Osteocyte (in vitro differentiated cells): ENCODE measurements at regions not wholly inside any gene's neighbourhood (a gene's known extent, or its start where the extent isn't known, plus 50 kb on each side); places are given as distances from the start of the nearest gene placed in this dataset.
"Not testable (repeated sequence)": the region's sequence is repeated elsewhere in the genome, so short reads cannot be mapped to it uniquely, and the experiment has no call there.

Source experiments
- DNase-seq: peaks from one replicate; pipeline ENCODE4 v3.0.0; 2021; ENCODE audit warnings: mixed read lengths; ENCODE audit not compliant: unreplicated experiment; ENCODE audit errors: extremely low spot score
- H3K27ac Mint-ChIP-seq: one replicate; pipeline ENCODE4 v1.8.0; 2021; ENCODE audit warnings: mild to moderate bottlenecking, mixed read lengths; ENCODE audit not compliant: unreplicated experiment
- H3K27me3 Mint-ChIP-seq: one replicate; pipeline ENCODE4 v1.8.0; 2021; ENCODE audit warnings: mixed read lengths; ENCODE audit not compliant: unreplicated experiment
- H3K36me3 Mint-ChIP-seq: one replicate; pipeline ENCODE4 v1.8.0; 2021; ENCODE audit warnings: mixed read lengths; ENCODE audit not compliant: unreplicated experiment
- H3K4me1 Mint-ChIP-seq: one replicate; pipeline ENCODE4 v1.8.0; 2021; ENCODE audit warnings: mixed read lengths; ENCODE audit not compliant: unreplicated experiment
- H3K4me3 Mint-ChIP-seq: one replicate; pipeline ENCODE4 v1.8.0; 2021; ENCODE audit warnings: mild to moderate bottlenecking, moderate library complexity, mixed read lengths; ENCODE audit not compliant: unreplicated experiment
- H3K9me3 Mint-ChIP-seq: one replicate; pipeline ENCODE4 v1.8.0; 2021; ENCODE audit warnings: mixed read lengths; ENCODE audit not compliant: unreplicated experiment
- TF ChIP-seq, protein P1 (sequence below): fragments of 200-600 bp; sonication (generic); IDR thresholded peaks from 2 replicates; pipeline ENCODE4 v1.5.0; 2021; ENCODE audit warnings: antibody characterized with exemption, mild to moderate bottlenecking, moderate library complexity

DNA sequence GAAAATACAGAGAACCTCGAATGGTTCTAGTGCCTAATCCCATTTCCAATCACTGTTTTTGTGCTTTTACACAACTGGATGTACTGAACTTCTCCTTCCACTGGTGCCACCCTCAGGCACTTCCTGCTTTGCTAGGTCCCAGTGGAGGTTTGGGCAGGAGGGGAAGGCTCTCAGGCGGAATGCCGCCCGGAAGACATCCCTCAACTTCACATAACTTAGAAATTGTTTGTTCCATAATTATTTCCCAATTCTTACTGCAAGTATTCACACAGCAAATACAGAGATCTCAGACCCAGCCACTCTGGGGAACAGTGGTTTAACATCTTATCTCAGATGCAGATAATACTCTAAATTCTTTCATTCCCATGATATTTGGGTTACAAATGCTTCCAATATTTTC is 195.7 kb upstream of the IPO5 start:
- Mint-ChIP-seq H3K36me3 (no peaks in the 10 kb centered on the region), H3K9me3 (peaks cover 6% of the 10 kb centered on the region), H3K27ac (no peak overlapping the region), H3K4me3 (no peak overlapping the region), H3K4me1 (peaks cover 6% of the 10 kb centered on the region), H3K27me3 (peaks cover 17% of the 10 kb centered on the region)
- TF ChIP-seq, protein P1, sequence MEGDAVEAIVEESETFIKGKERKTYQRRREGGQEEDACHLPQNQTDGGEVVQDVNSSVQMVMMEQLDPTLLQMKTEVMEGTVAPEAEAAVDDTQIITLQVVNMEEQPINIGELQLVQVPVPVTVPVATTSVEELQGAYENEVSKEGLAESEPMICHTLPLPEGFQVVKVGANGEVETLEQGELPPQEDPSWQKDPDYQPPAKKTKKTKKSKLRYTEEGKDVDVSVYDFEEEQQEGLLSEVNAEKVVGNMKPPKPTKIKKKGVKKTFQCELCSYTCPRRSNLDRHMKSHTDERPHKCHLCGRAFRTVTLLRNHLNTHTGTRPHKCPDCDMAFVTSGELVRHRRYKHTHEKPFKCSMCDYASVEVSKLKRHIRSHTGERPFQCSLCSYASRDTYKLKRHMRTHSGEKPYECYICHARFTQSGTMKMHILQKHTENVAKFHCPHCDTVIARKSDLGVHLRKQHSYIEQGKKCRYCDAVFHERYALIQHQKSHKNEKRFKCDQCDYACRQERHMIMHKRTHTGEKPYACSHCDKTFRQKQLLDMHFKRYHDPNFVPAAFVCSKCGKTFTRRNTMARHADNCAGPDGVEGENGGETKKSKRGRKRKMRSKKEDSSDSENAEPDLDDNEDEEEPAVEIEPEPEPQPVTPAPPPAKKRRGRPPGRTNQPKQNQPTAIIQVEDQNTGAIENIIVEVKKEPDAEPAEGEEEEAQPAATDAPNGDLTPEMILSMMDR: no peak
- no peak for DNase-seq

GRCh38 chr13:97758317-97758716 is 195.2 kb upstream of the IPO5 start:
- Mint-ChIP-seq H3K27me3 (peaks cover 21% of the 10 kb centered on the region), H3K4me1 (peaks cover 6% of the 10 kb centered on the region), H3K36me3 (no peaks in the 10 kb centered on the region), H3K27ac (no peak overlapping the region), H3K9me3 (peaks cover 10% of the 10 kb centered on the region), H3K4me3 (no peak overlapping the region)
- no peak for DNase-seq
- TF ChIP-seq, protein P1: no peak

- no peak overlapping the region for H3K27ac Mint-ChIP-seq
- H3K4me3 Mint-ChIP-seq: no peak overlapping the region
- no peak for DNase-seq
- peaks cover 13% of the 10 kb centered on the region for H3K9me3 Mint-ChIP-seq
- no peaks in the 10 kb centered on the region for H3K36me3 Mint-ChIP-seq
- TF ChIP-seq, protein P1: no peak
- H3K27me3 Mint-ChIP-seq: peaks cover 23% of the 10 kb centered on the region
- H3K4me1 Mint-ChIP-seq: peaks cover 6% of the 10 kb centered on the region
Measured at GRCh38 chr13:97761796-97762540, 191.5 kb upstream of the IPO5 start.

DNA sequence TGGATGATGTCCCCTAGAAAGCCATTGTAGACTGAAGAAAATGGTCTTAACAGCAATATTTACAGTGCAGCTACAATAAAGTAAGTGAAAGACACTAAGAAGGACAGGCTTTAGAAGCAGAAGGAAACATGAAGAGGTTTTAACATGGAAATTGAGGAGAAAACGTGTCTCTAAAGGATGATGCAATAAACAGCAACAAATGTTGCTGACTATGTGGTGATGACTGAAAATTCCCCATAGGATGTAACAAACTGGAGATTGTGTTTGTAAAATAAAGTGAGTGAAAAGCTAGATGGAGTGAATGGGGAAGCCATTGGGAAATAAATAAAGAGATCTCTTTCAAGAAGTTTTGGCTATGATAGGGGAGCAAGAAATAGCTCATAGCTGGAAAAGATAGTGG is 186.7 kb upstream of the IPO5 start:
- H3K4me1 Mint-ChIP-seq: no peaks in the 10 kb centered on the region
- TF ChIP-seq, protein P1: no peak
- H3K27me3 Mint-ChIP-seq: peaks cover 22% of the 10 kb centered on the region
- peaks cover 13% of the 10 kb centered on the region for H3K9me3 Mint-ChIP-seq
- DNase-seq: no peak
- H3K4me3 Mint-ChIP-seq: no peak overlapping the region
- no peak overlapping the region for H3K27ac Mint-ChIP-seq
- H3K36me3 Mint-ChIP-seq: no peaks in the 10 kb centered on the region

- no peaks in the 10 kb centered on the region for H3K4me1 Mint-ChIP-seq
- no peak for DNase-seq
- TF ChIP-seq, protein P1: no peak
- peaks cover 4% of the 10 kb centered on the region for H3K9me3 Mint-ChIP-seq
- H3K4me3 Mint-ChIP-seq: no peak overlapping the region
- H3K27ac Mint-ChIP-seq: no peak overlapping the region
- no peaks in the 10 kb centered on the region for H3K36me3 Mint-ChIP-seq
- peaks cover 16% of the 10 kb centered on the region for H3K27me3 Mint-ChIP-seq
Measured at GRCh38 chr13:97768134-97768533, 185.3 kb upstream of the IPO5 start.

- not testable (repeated sequence) for H3K4me1 Mint-ChIP-seq, DNase-seq, H3K27me3 Mint-ChIP-seq, H3K36me3 Mint-ChIP-seq, H3K4me3 Mint-ChIP-seq, H3K9me3 Mint-ChIP-seq, H3K27ac Mint-ChIP-seq
Measured at GRCh38 chr13:97770231-97770630, 183.2 kb upstream of the IPO5 start.

DNA sequence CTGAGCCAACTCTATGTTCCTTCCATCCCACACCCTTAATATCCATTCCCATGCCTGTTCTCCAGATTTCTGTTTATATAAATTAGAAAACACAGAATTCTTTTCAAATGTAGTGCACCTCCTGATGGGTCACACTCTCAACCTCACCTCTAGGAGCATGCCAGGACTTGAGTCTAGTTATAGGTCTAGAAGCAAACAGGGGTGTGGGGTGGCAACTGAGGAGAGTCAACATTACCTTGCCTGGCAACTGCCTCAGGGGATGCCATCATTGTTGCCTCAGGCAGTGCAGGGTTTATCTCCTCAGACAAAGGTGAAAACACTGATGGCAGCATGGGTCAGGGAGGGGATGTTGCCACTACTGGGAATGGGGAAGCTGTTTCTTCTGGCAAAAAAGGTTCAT is 181.0 kb upstream of the IPO5 start:
- H3K27me3 Mint-ChIP-seq, H3K9me3 Mint-ChIP-seq, H3K4me1 Mint-ChIP-seq, H3K36me3 Mint-ChIP-seq, H3K27ac Mint-ChIP-seq, H3K4me3 Mint-ChIP-seq, DNase-seq: not testable (repeated sequence)
